ENCODE measurements at regions not wholly inside any gene's neighbourhood (a gene's known extent, or its start where the extent isn't known, plus 50 kb on each side); places are given as distances from the start of the nearest gene placed in this dataset.

GRCh38 chr15:62431008-62431797, 266.1 kb upstream of the C2CD4B start:
- H3K4me1 ChIP-seq: no peaks in the 10 kb centered on the region
- no peaks in the 10 kb centered on the region for H3K9me3 ChIP-seq
- H3K36me3 ChIP-seq (replicated peaks in 1 of 2; ENCODE audit: insufficient read depth in 1 of 2, low read depth in 2 of 2): no peaks in the 10 kb centered on the region
- no peaks in the 10 kb centered on the region for H3K27me3 ChIP-seq
- TF ChIP-seq CTCF (IDR thresholded peaks at IDR 0.05): no peak
- no peak for TF ChIP-seq POLR2A (IDR thresholded peaks at IDR 0.05)
- no peak for DNase-seq
- no peak overlapping the region for H3K27ac ChIP-seq
- no peak for ATAC-seq
- intact Hi-C loops (cut with DNase I): no loop called here
- 77 to 79% methylated on average over 6 of the region's 6 CpGs for WGBS, 2 donors
- no peak overlapping the region for H3K4me3 ChIP-seq

DNA sequence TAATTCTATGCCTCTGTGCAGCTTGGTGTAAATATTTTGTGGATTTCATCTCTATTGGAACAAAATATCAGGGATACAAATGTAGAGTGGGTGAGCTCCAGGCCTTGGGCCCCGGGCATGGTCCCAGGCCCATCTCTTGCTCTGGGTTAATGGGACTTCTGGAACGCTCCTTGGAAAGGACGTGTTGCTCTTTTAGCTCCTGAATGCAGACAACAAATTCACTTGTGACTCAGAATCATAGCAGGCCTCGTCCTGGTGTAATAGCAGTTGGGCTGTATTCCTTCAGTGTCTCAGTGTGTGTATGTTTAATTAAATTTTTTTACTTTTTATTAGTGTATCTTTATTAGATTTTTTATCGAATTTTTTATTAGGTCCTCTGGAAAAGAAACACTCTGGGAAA, 266.7 kb upstream of the C2CD4B start:
- intact Hi-C loops (cut with DNase I): no loop called here
- Histone ChIP-seq H3K27ac (no peak overlapping the region), H3K4me1 (no peaks in the 10 kb centered on the region), H3K9me3 (no peaks in the 10 kb centered on the region), H3K36me3 (replicated peaks in 1 of 2; ENCODE audit: insufficient read depth in 1 of 2, low read depth in 2 of 2) (no peaks in the 10 kb centered on the region), H3K27me3 (no peaks in the 10 kb centered on the region), H3K4me3 (no peak overlapping the region)
- 85 to 88% methylated on average over 5 of the region's 5 CpGs for WGBS, 2 donors
- DNase-seq: no peak
- no peak for ATAC-seq
- TF ChIP-seq CTCF (IDR thresholded peaks at IDR 0.05): no peak
- TF ChIP-seq POLR2A (IDR thresholded peaks at IDR 0.05): no peak

DNA sequence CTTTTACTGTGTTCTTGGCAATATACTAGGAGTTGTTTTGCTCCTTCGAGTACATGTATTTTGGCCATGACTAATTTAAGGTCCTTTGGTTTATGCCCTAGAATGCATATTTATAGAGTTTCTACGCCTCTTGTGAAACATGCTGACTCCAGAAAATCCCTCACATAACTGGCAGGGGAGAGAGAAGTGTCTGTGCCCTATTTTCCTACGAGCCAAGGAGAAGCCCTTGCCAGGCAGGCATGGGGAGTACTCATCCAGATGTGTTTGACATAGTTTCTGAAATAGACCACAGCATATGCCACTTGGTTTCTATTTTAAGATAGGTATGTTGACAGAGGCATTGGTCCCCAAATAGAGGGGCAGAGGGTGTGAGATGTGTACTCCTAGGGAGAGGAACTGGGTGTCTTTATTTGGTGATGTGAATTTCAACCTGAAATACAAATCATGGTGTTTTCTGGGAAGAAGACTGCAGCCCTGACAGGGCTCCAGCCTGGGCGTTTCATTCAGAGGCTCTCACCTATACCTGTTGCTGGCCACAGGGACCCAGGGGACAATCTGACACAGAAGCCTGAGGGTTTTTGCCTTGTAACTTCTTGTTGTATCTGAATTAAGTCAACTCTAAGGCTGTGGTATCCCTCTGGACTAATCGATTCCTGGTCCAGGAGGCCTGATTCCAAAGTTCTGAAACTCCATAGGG, 267.8 kb upstream of the C2CD4B start:
- no peak for ATAC-seq
- no peak for DNase-seq
- TF ChIP-seq POLR2A (IDR thresholded peaks at IDR 0.05) (no peak), CTCF (IDR thresholded peaks at IDR 0.05) (no peak)
- 69 to 83% methylated on average over 5 of the region's 5 CpGs for WGBS, 2 donors
- H3K27ac ChIP-seq: no peak overlapping the region
- H3K4me3 ChIP-seq: no peak overlapping the region
- no peaks in the 10 kb centered on the region for H3K4me1 ChIP-seq
- H3K9me3 ChIP-seq: no peaks in the 10 kb centered on the region
- intact Hi-C loops (cut with DNase I): no loop called here
- no peaks in the 10 kb centered on the region for H3K36me3 ChIP-seq (replicated peaks in 1 of 2; ENCODE audit: insufficient read depth in 1 of 2, low read depth in 2 of 2)
- H3K27me3 ChIP-seq: no peaks in the 10 kb centered on the region

DNA sequence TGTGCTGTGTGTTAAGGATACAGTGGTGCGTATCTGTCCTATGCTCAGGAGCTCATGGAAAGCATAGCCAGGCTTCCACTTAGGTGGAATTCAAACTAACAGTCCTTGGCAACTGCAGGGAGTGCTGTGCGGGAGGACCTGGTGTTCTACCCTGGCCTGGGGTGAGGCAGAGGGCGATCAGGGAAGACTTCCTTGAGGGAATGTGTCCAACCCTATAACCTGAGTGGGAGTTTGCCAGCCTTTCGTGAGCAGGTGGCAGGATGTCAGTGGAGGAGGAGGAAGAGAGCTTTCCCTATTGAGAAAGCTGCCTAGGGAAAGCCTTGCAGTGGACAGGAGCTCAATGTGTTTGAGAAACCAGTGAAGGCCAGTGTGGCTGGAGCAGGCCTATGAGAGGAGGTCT, 271.1 kb upstream of the C2CD4B start:
- Histone ChIP-seq H3K4me1 (peaks cover 12% of the 10 kb centered on the region), H3K9me3 (no peaks in the 10 kb centered on the region), H3K27me3 (no peaks in the 10 kb centered on the region), H3K4me3 (no peak overlapping the region), H3K36me3 (replicated peaks in 1 of 2; ENCODE audit: insufficient read depth in 1 of 2, low read depth in 2 of 2) (no peaks in the 10 kb centered on the region), H3K27ac (no peak overlapping the region)
- no peak for ATAC-seq
- DNase-seq: no peak
- TF ChIP-seq CTCF (IDR thresholded peaks at IDR 0.05) (no peak), POLR2A (IDR thresholded peaks at IDR 0.05) (no peak)
- WGBS, 2 donors: 83% methylated on average over 4 of the region's 4 CpGs
- intact Hi-C loops (cut with DNase I): no loop called here

Data from body of pancreas (tissue), 4 donors.